Transverse colon (tissue), 3 donors: ENCODE measurements at regions not wholly inside any gene's neighbourhood (a gene's known extent, or its start where the extent isn't known, plus 50 kb on each side); places are given as distances from the start of the nearest gene placed in this dataset.

Source experiments
- CTCF ChIP-seq, 5 experiments: fragments of 200-600 bp in 3 of 5; fragments of 450-650 bp in 2 of 5; sonication (generic) in 3 of 5; IDR thresholded peaks; 1 replicate in 2 of 5; 2 replicates in 3 of 5; pipeline ENCODE4 v1.5.1; 2016 to 2017; ENCODE audit warnings: antibody characterized with exemption in 5 of 5, inconsistent platforms in 3 of 5, mild to moderate bottlenecking in 2 of 5, moderate library complexity in 1 of 5
- POLR2A ChIP-seq: fragments of 450-650 bp; IDR thresholded peaks from one replicate; pipeline ENCODE4 v1.6.1; 2016; ENCODE audit warnings: antibody characterized with exemption, mild to moderate bottlenecking, moderate library complexity

GRCh38 chr12:131370321-131370720 is 340.6 kb upstream of the SFSWAP start:
- TF ChIP-seq CTCF (IDR thresholded peaks at IDR 0.05) (no peak), POLR2A (no peak)
